Astrocyte (in vitro differentiated cells and primary cell): ENCODE measurements at regions not wholly inside any gene's neighbourhood (a gene's known extent, or its start where the extent isn't known, plus 50 kb on each side); places are given as distances from the start of the nearest gene placed in this dataset.

Source experiments
- EZH2 ChIP-seq: IDR thresholded peaks from 2 replicates; pipeline ENCODE4 v1.6.1; 2012; ENCODE audit warnings: mild to moderate bottlenecking, low read length, inconsistent platforms; ENCODE audit not compliant: insufficient read depth
- TF ChIP-seq, protein P1 (sequence below): IDR thresholded peaks from 2 replicates; pipeline ENCODE4 v1.5.1; 2011; ENCODE audit warnings: low read depth, mild to moderate bottlenecking, inconsistent platforms, low read length, moderate library complexity; ENCODE audit not compliant: insufficient read depth

DNA sequence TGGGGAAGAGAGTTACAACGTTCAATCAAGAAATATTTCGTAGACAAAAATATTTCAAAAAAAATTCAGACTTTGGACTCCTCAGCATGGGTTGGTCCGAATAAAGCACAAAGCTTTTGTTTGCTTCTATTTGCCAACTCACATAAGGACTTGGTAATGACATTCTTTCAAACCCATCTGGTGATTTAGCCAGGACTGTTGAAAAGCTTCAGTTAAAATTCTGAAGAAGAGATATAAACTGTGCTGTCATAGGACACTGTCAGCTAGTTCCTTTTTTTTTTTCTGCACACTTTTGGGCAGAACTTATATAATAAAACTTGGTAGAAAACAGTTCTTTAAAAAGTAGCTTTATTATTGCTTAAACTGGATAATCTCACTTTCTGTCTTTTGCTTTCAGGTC is 660.8 kb upstream of the SGO1 start:
- TF ChIP-seq, protein P1, sequence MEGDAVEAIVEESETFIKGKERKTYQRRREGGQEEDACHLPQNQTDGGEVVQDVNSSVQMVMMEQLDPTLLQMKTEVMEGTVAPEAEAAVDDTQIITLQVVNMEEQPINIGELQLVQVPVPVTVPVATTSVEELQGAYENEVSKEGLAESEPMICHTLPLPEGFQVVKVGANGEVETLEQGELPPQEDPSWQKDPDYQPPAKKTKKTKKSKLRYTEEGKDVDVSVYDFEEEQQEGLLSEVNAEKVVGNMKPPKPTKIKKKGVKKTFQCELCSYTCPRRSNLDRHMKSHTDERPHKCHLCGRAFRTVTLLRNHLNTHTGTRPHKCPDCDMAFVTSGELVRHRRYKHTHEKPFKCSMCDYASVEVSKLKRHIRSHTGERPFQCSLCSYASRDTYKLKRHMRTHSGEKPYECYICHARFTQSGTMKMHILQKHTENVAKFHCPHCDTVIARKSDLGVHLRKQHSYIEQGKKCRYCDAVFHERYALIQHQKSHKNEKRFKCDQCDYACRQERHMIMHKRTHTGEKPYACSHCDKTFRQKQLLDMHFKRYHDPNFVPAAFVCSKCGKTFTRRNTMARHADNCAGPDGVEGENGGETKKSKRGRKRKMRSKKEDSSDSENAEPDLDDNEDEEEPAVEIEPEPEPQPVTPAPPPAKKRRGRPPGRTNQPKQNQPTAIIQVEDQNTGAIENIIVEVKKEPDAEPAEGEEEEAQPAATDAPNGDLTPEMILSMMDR, result no peak
- no peak for TF ChIP-seq EZH2
